GM13976 (cell line): ENCODE measurements at regions not wholly inside any gene's neighbourhood (a gene's known extent, or its start where the extent isn't known, plus 50 kb on each side); places are given as distances from the start of the nearest gene placed in this dataset.
"Not testable (repeated sequence)": the region's sequence is repeated elsewhere in the genome, so short reads cannot be mapped to it uniquely, and the experiment has no call there.

Source experiments
- DNase-seq: peaks from one replicate; pipeline ENCODE4 v3.0.0; 2012; ENCODE audit warnings: low spot score
- CTCF ChIP-seq: IDR thresholded peaks from 2 replicates; pipeline ENCODE4 v1.5.1; 2012; ENCODE audit warnings: borderline replicate concordance, mild to moderate bottlenecking; ENCODE audit not compliant: insufficient read depth; ENCODE audit errors: extremely low read depth, missing control alignments, control extremely low read depth
- in situ Hi-C: fragments of 300-500 bp; cut with MboI; formaldehyde crosslinking; loops from one replicate; pipeline ENCODE4 v1.12.0; 2022; ENCODE audit warnings: low sequenced_read_pairs, mixed read lengths, inconsistent platforms; ENCODE audit not compliant: unreplicated experiment

GRCh38 chr6:66103954-66104353, 396.9 kb upstream of the EYS start:
- DNase-seq: no peak
- in situ Hi-C loops: no loop called here
- TF ChIP-seq CTCF: no peak

- in situ Hi-C loops: no loop called here
- no peak for TF ChIP-seq CTCF
- DNase-seq: no peak
Observed at GRCh38 chr6:66103354-66103753, 396.3 kb upstream of the EYS start.

- in situ Hi-C loops: no loop called here
- TF ChIP-seq CTCF: no peak
- DNase-seq: no peak
Observed at GRCh38 chr6:66096679-66097078, 389.7 kb upstream of the EYS start.

- DNase-seq: no peak
- in situ Hi-C loops: no loop called here
- no peak for TF ChIP-seq CTCF
Observed at GRCh38 chr6:66094615-66095014, 387.6 kb upstream of the EYS start.

- in situ Hi-C loops, DNase-seq: not testable (repeated sequence)
Observed at GRCh38 chr6:66092306-66092705, 385.3 kb upstream of the EYS start.

- in situ Hi-C loops: no loop called here
- no peak for DNase-seq
- TF ChIP-seq CTCF: no peak
Observed at GRCh38 chr6:66086532-66086931, 379.5 kb upstream of the EYS start.

GRCh38 chr6:66082914-66083313, 375.9 kb upstream of the EYS start:
- in situ Hi-C loops: no loop called here
- TF ChIP-seq CTCF: no peak
- no peak for DNase-seq

GRCh38 chr6:66068907-66069306, 361.9 kb upstream of the EYS start:
- in situ Hi-C loops: no loop called here
- no peak for DNase-seq
- no peak for TF ChIP-seq CTCF
